GM18502 (cell line): ENCODE measurements at regions not wholly inside any gene's neighbourhood (a gene's known extent, or its start where the extent isn't known, plus 50 kb on each side); places are given as distances from the start of the nearest gene placed in this dataset.

Experiments
- ATAC-seq: cut with Tn5 transposase; IDR thresholded peaks from one replicate; pipeline ENCODE4 v1.9.1; 2021; ENCODE audit warnings: mild to moderate bottlenecking; ENCODE audit not compliant: unreplicated experiment, poor library complexity

GRCh38 chr4:11497212-11497806 lies 68.6 kb upstream of the HS3ST1 start:
- no peak for ATAC-seq

GRCh38 chr4:11496351-11496829 lies 67.7 kb upstream of the HS3ST1 start:
- no peak for ATAC-seq

GRCh38 chr4:11495818-11496217 lies 67.1 kb upstream of the HS3ST1 start:
- no peak for ATAC-seq

- no peak for ATAC-seq
Measured at GRCh38 chr4:11495291-11495690, 66.6 kb upstream of the HS3ST1 start.

- no peak for ATAC-seq
Measured at GRCh38 chr4:11494232-11494631, 65.5 kb upstream of the HS3ST1 start.

- no peak for ATAC-seq
Measured at GRCh38 chr4:11489453-11490083, 60.9 kb upstream of the HS3ST1 start.

GRCh38 chr4:11488657-11489452 lies 60.2 kb upstream of the HS3ST1 start:
- no peak for ATAC-seq

- no peak for ATAC-seq
Measured at GRCh38 chr4:11487868-11488544, 59.3 kb upstream of the HS3ST1 start.

GRCh38 chr4:11487139-11487538 lies 58.4 kb upstream of the HS3ST1 start:
- peak; percentile 55 for ATAC-seq

GRCh38 chr4:11485926-11486325 lies 57.2 kb upstream of the HS3ST1 start:
- ATAC-seq: no peak

- ATAC-seq: no peak
Measured at GRCh38 chr4:11484531-11484930, 55.8 kb upstream of the HS3ST1 start.

- ATAC-seq: no peak
Measured at GRCh38 chr4:11483046-11483445, 54.4 kb upstream of the HS3ST1 start.

GRCh38 chr4:11480683-11481082 lies 52.0 kb upstream of the HS3ST1 start:
- ATAC-seq: peak; percentile 94
